ENCODE measurements at regions not wholly inside any gene's neighbourhood (a gene's known extent, or its start where the extent isn't known, plus 50 kb on each side); places are given as distances from the start of the nearest gene placed in this dataset.

- Histone ChIP-seq H3F3A (ENCODE audit: insufficient read depth, low read length) (no peaks in the 10 kb centered on the region), H3K9ac (ENCODE audit: low read length) (no peak overlapping the region), H3K4me1 (ENCODE audit: insufficient read depth, low read length, severe bottlenecking) (peaks cover 22% of the 10 kb centered on the region), H3K36me3 (ENCODE audit: insufficient read depth, low read length) (no peaks in the 10 kb centered on the region), H3K79me2 (ENCODE audit: insufficient read depth, low read length) (no peaks in the 10 kb centered on the region), H2AFZ (ENCODE audit: low read length) (no peak overlapping the region), H4K20me1 (ENCODE audit: insufficient read depth, low read length) (no peaks in the 10 kb centered on the region), H3K9me3 (ENCODE audit: low read length) (0 out of 2 replicates have a peak, but pooled peaks cover 3% of the 10 kb centered on the region), H3K27me3 (ENCODE audit: insufficient read depth, low read length) (no peaks in the 10 kb centered on the region), H3K4me3 (ENCODE audit: low read depth, low read length, poor library complexity, severe bottlenecking) (no peak overlapping the region), H3K4me2 (ENCODE audit: low read length) (no peak overlapping the region), H3K9me2 (ENCODE audit: low read depth, low read length) (no peaks in the 10 kb centered on the region), H3K27ac (ENCODE audit: low read depth, low read length, poor library complexity, severe bottlenecking) (no peak overlapping the region)
- TF ChIP-seq CTCF (IDR thresholded peaks at IDR 0.05; ENCODE audit: low read length) (no peak), EZH2 (IDR thresholded peaks at IDR 0.05; ENCODE audit: borderline replicate concordance, low read length) (no peak)
Measured at GRCh38 chr12:67451206-67451605, 182.0 kb downstream of the CAND1 start.

GRCh38 chr12:67452119-67452805 lies 183.1 kb downstream of the CAND1 start:
- Histone ChIP-seq H2AFZ (ENCODE audit: low read length) (no peak overlapping the region), H3K4me1 (ENCODE audit: insufficient read depth, low read length, severe bottlenecking) (peaks cover 29% of the 10 kb centered on the region), H3K9me3 (ENCODE audit: low read length) (0 out of 2 replicates have a peak, but pooled peaks cover 3% of the 10 kb centered on the region), H3K4me3 (ENCODE audit: low read depth, low read length, poor library complexity, severe bottlenecking) (no peak overlapping the region), H3K36me3 (ENCODE audit: insufficient read depth, low read length) (no peaks in the 10 kb centered on the region), H3F3A (ENCODE audit: insufficient read depth, low read length) (no peaks in the 10 kb centered on the region), H3K79me2 (ENCODE audit: insufficient read depth, low read length) (no peaks in the 10 kb centered on the region), H3K4me2 (ENCODE audit: low read length) (no peak overlapping the region), H3K27me3 (ENCODE audit: insufficient read depth, low read length) (no peaks in the 10 kb centered on the region), H3K27ac (ENCODE audit: low read depth, low read length, poor library complexity, severe bottlenecking) (peak overlapping the region; percentile 34), H4K20me1 (ENCODE audit: insufficient read depth, low read length) (no peaks in the 10 kb centered on the region), H3K9me2 (ENCODE audit: low read depth, low read length) (no peaks in the 10 kb centered on the region), H3K9ac (ENCODE audit: low read length) (no peak overlapping the region)
- TF ChIP-seq CTCF (IDR thresholded peaks at IDR 0.05; ENCODE audit: low read length) (no peak), EZH2 (IDR thresholded peaks at IDR 0.05; ENCODE audit: borderline replicate concordance, low read length) (no peak)

GRCh38 chr12:67453191-67453590 lies 184.0 kb downstream of the CAND1 start:
- no peaks in the 10 kb centered on the region for H3K27me3 ChIP-seq (ENCODE audit: insufficient read depth, low read length)
- H3K79me2 ChIP-seq (ENCODE audit: insufficient read depth, low read length) = no peaks in the 10 kb centered on the region
- no peaks in the 10 kb centered on the region for H3F3A ChIP-seq (ENCODE audit: insufficient read depth, low read length)
- H3K9me3 ChIP-seq (ENCODE audit: low read length) = 0 out of 2 replicates have a peak, but pooled peaks cover 3% of the 10 kb centered on the region
- no peaks in the 10 kb centered on the region for H4K20me1 ChIP-seq (ENCODE audit: insufficient read depth, low read length)
- H2AFZ ChIP-seq (ENCODE audit: low read length) = no peak overlapping the region
- no peak overlapping the region for H3K9ac ChIP-seq (ENCODE audit: low read length)
- no peak overlapping the region for H3K4me2 ChIP-seq (ENCODE audit: low read length)
- H3K4me1 ChIP-seq (ENCODE audit: insufficient read depth, low read length, severe bottlenecking) = peaks cover 29% of the 10 kb centered on the region
- H3K27ac ChIP-seq (ENCODE audit: low read depth, low read length, poor library complexity, severe bottlenecking) = no peak overlapping the region
- no peak overlapping the region for H3K4me3 ChIP-seq (ENCODE audit: low read depth, low read length, poor library complexity, severe bottlenecking)
- H3K36me3 ChIP-seq (ENCODE audit: insufficient read depth, low read length) = no peaks in the 10 kb centered on the region
- no peaks in the 10 kb centered on the region for H3K9me2 ChIP-seq (ENCODE audit: low read depth, low read length)
- no peak for TF ChIP-seq CTCF (IDR thresholded peaks at IDR 0.05; ENCODE audit: low read length)
- TF ChIP-seq EZH2 (IDR thresholded peaks at IDR 0.05; ENCODE audit: borderline replicate concordance, low read length) = no peak
